Retinal pigment epithelial cell (primary cell): ENCODE measurements at regions not wholly inside any gene's neighbourhood (a gene's known extent, or its start where the extent isn't known, plus 50 kb on each side); places are given as distances from the start of the nearest gene placed in this dataset.

Experiments
- DNase-seq: peaks from one replicate; pipeline ENCODE4 v3.0.0-alpha.2; 2010; ENCODE audit warnings: low read depth
- H3K4me3 ChIP-seq: 2 replicates; pipeline ENCODE4 v1.5.1; 2011; ENCODE audit warnings: mild to moderate bottlenecking, low read length, control low read depth, moderate library complexity
- CTCF ChIP-seq: conservative IDR thresholded peaks from 2 replicates; pipeline ENCODE4 v1.5.1; 2011; ENCODE audit warnings: low read depth, low read length, control low read depth, inconsistent platforms

- TF ChIP-seq CTCF: no peak
- no peak overlapping the region for H3K4me3 ChIP-seq
- no peak for DNase-seq
Measured at GRCh38 chr5:136420168-136420898, 55.0 kb upstream of the TRPC7 start.

GRCh38 chr5:136418301-136418700 is 53.0 kb upstream of the TRPC7 start:
- DNase-seq: no peak
- no peak for TF ChIP-seq CTCF
- H3K4me3 ChIP-seq: no peak overlapping the region
